GM13976 (cell line): ENCODE measurements at regions not wholly inside any gene's neighbourhood (a gene's known extent, or its start where the extent isn't known, plus 50 kb on each side); places are given as distances from the start of the nearest gene placed in this dataset.
"Not testable (repeated sequence)": the region's sequence is repeated elsewhere in the genome, so short reads cannot be mapped to it uniquely, and the experiment has no call there.

Experiments used
- DNase-seq: peaks from one replicate; pipeline ENCODE4 v3.0.0; 2012; ENCODE audit warnings: low spot score
- in situ Hi-C: fragments of 300-500 bp; cut with MboI; formaldehyde crosslinking; loops from one replicate; pipeline ENCODE4 v1.12.0; 2022; ENCODE audit warnings: low sequenced_read_pairs, mixed read lengths, inconsistent platforms; ENCODE audit not compliant: unreplicated experiment
- TF ChIP-seq, protein P1 (sequence below): IDR thresholded peaks from 2 replicates; pipeline ENCODE4 v1.5.1; 2012; ENCODE audit warnings: borderline replicate concordance, mild to moderate bottlenecking; ENCODE audit not compliant: insufficient read depth; ENCODE audit errors: extremely low read depth, missing control alignments, control extremely low read depth

DNA sequence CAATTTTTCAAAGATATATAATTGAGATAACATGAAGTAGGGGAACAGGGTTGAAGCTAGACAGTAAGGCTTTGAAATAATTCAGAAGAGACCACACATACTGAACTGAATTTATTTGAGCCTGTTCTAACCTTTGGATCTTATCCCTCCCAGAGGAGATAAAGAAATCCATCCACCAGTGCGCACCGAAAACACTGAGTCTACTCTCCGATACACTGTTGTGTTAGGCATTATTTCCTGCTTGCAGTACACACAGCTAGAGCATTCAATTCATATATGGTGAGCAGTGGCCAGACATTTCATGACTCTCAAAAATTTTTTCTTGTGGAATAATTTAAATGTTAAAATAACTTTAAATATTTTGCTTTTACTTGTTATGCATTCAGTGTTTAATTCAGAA, 342.7 kb downstream of the GPD2 start:
- TF ChIP-seq, protein P1, sequence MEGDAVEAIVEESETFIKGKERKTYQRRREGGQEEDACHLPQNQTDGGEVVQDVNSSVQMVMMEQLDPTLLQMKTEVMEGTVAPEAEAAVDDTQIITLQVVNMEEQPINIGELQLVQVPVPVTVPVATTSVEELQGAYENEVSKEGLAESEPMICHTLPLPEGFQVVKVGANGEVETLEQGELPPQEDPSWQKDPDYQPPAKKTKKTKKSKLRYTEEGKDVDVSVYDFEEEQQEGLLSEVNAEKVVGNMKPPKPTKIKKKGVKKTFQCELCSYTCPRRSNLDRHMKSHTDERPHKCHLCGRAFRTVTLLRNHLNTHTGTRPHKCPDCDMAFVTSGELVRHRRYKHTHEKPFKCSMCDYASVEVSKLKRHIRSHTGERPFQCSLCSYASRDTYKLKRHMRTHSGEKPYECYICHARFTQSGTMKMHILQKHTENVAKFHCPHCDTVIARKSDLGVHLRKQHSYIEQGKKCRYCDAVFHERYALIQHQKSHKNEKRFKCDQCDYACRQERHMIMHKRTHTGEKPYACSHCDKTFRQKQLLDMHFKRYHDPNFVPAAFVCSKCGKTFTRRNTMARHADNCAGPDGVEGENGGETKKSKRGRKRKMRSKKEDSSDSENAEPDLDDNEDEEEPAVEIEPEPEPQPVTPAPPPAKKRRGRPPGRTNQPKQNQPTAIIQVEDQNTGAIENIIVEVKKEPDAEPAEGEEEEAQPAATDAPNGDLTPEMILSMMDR, result no peak
- in situ Hi-C loops, result no loop called here

DNA sequence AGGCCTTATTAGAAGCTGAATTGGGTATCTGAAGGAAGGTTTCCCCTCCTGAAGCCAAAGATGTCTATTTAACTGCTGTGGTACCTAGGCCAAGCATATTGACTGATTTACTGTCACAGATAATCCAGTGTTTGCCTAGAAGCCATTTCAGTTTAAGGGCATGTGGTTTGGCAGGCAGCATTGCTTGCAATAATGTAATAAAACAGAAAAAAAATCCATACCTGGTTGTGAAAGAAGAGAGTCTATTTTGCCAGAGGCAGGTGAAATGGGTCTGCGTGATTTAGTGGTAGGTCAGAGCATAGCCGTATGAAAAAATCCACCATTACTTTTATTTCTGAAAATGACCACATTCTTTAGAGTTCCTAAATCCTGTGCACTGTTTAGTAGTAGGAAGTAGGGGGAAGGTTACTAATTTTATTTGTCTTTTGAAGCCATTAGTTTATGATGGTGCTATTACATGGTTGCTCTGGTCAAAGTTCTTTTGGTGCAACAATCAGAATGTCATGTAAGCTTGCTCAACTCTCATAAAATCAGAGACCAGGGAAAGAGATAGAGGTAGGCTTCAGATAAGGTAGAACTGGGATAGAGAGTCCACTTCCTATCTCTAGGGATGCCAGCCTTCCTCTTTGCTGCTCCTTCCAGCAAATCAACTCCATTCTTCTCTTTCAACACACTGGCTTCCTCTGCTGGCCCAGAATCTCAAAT, 343.4 kb downstream of the GPD2 start:
- TF ChIP-seq, protein P1, result no peak
- in situ Hi-C loops, result no loop called here
- no peak for DNase-seq

More for the DNA sequence above, 342.7 kb downstream of the GPD2 start:
- DNase-seq, result no peak

DNA sequence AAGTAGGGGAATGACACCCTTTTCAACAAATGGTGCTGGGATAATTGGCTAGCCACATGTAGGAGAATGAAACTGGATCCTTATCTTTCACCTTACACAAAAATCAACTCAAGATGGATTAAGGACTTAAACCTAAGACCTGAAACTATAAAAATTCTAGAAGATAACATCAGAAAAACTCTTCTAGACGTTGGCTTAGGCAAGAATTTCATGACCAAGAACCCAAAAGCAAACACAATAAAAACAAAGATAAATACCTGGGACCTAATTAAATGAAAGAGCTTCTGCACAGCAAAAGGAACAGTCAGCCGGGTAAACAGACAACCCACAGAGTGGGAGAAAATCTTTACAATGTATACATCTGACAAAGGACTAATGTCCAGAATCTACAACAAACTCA, 345.5 kb downstream of the GPD2 start:
- in situ Hi-C loops, result not testable (repeated sequence)

DNA sequence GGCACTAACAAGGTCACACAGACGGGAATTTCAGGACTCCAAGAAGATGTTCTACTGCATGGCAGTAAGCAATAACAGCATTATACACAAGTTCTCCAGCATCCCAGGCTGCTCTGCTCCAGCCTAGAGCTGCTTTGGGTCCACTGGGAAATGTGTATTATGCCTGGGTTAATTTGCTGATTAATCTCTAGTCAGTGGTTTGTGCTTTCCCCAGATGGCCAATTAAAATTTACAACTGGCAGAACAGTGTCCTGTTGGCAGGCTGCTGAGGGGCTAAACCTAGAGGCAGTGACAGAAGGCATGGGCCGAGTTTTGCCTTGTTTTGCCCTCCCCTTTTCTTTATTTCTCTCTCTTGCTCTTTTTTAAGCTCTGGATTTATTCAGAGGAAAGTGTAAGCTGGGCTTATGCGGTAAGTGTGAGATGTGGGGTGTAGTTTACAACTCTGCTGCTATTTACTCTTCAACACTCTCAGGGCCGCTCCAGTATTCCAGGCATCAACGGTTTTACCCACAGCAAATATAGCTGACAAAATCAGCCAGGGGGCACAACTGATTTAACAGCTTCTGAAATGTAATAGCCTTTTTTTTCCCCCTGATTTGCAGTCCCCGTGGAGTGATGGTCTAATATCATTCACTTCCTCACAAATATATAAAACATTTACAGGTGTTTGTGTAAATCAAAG, 348.0 kb downstream of the GPD2 start:
- TF ChIP-seq, protein P1, result no peak
- no peak for DNase-seq
- in situ Hi-C loops, result no loop called here

More for the DNA sequence above, 345.5 kb downstream of the GPD2 start:
- DNase-seq, result not testable (repeated sequence)

DNA sequence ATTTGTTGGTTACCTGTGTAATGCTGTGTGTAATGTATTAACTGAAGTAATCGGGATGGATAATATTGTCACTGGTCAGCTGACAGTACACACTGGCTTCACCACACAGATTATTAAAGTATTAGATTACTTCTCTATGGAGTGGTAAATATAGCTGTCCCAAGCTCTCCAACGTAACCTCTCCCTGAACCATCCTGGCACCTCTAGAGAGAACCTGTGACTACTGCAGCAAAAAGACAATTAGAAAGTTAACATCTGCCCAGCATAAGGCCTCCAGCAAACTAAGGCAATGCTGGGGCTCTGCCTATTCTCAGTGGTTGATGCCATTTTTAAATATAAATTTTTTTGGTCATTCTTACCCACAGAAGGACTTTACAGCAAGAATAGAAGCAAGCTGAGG, 351.3 kb downstream of the GPD2 start:
- no peak for DNase-seq
- TF ChIP-seq, protein P1, result no peak
- in situ Hi-C loops, result no loop called here

DNA sequence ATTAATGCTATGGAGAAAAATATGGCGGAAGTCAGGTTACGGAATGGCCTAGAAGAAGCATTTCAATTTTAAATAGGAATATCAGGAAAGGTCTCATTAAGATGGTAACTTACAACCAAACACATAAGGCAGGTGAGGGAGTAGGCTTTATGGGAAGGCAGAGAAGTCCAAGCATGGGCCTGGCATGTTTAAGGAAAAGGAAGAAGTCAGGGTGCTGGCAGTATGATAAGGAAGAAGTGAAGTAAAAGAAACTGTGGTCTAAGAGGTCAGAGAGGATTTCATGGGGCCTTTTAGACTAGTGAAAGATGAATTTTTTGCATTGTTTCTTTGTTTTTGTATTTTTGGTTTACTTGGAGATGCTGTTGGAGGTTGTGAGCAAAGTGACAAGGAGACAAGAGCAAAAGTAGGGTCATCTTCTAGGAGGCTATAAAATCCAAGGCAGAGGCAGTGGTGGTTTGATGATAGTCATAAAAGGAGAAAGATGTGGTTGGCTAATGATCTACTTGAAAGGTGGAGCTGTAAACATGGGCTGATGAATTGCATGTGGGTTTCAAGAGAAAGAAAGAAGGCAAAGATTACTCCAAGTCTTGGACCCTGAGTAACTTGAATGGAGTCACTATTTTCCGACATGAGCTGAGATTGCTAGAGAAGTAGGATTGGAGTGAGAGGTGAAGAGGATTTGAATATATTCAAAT, 354.3 kb downstream of the GPD2 start:
- DNase-seq, result no peak
- TF ChIP-seq, protein P1, result no peak
- in situ Hi-C loops, result no loop called here
